NCI-H526 treated with DMSO at 0.1 percent for 48 hours (cell line): ENCODE measurements at regions not wholly inside any gene's neighbourhood (a gene's known extent, or its start where the extent isn't known, plus 50 kb on each side); places are given as distances from the start of the nearest gene placed in this dataset.
"Not testable (repeated sequence)": the region's sequence is repeated elsewhere in the genome, so short reads cannot be mapped to it uniquely, and the experiment has no call there.

Source experiments
- DNase-seq: peaks from one replicate; lab custom pipeline; 2025; lab: John Stamatoyannopoulos, UW

GRCh38 chr2:209070262-209070661 lies 353.6 kb upstream of the MAP2 start:
- DNase-seq, result no peak

- DNase-seq, result no peak
Measured at GRCh38 chr2:209073151-209073550, 350.7 kb upstream of the MAP2 start.

GRCh38 chr2:209074711-209075110 lies 349.1 kb upstream of the MAP2 start:
- no peak for DNase-seq

GRCh38 chr2:209076151-209076550 lies 347.7 kb upstream of the MAP2 start:
- DNase-seq, result no peak

GRCh38 chr2:209086761-209087160 lies 337.1 kb upstream of the MAP2 start:
- no peak for DNase-seq

- no peak for DNase-seq
Measured at GRCh38 chr2:209091056-209091455, 332.8 kb upstream of the MAP2 start.

- no peak for DNase-seq
Measured at GRCh38 chr2:209094221-209094620, 329.6 kb upstream of the MAP2 start.

- DNase-seq, result no peak
Measured at GRCh38 chr2:209095432-209095831, 328.4 kb upstream of the MAP2 start.

- DNase-seq, result no peak
Measured at GRCh38 chr2:209097168-209097567, 326.7 kb upstream of the MAP2 start.

- DNase-seq, result no peak
Measured at GRCh38 chr2:209102319-209102718, 321.5 kb upstream of the MAP2 start.

- no peak for DNase-seq
Measured at GRCh38 chr2:209113026-209113425, 310.8 kb upstream of the MAP2 start.

- no peak for DNase-seq
Measured at GRCh38 chr2:209114588-209115240, 309.1 kb upstream of the MAP2 start.

GRCh38 chr2:209121691-209122090 lies 302.2 kb upstream of the MAP2 start:
- no peak for DNase-seq

- DNase-seq, result no peak
Measured at GRCh38 chr2:209125291-209125690, 298.6 kb upstream of the MAP2 start.

GRCh38 chr2:209138079-209138478 lies 285.8 kb upstream of the MAP2 start:
- DNase-seq, result no peak

GRCh38 chr2:209141142-209141541 lies 282.7 kb upstream of the MAP2 start:
- DNase-seq, result no peak

- DNase-seq, result no peak
Measured at GRCh38 chr2:209141818-209142217, 282.0 kb upstream of the MAP2 start.

- DNase-seq, result not testable (repeated sequence)
Measured at GRCh38 chr2:209145220-209145691, 278.6 kb upstream of the MAP2 start.

- no peak for DNase-seq
Measured at GRCh38 chr2:209145941-209146681, 277.7 kb upstream of the MAP2 start.

- no peak for DNase-seq
Measured at GRCh38 chr2:209146682-209147320, 277.0 kb upstream of the MAP2 start.

GRCh38 chr2:209147981-209148380 lies 275.9 kb upstream of the MAP2 start:
- no peak for DNase-seq

GRCh38 chr2:209160800-209161588 lies 262.9 kb upstream of the MAP2 start:
- no peak for DNase-seq
